SK-N-SH treated with all-trans-retinoic acid at 6 μM for 48 hours (cell line): ENCODE measurements at regions not wholly inside any gene's neighbourhood (a gene's known extent, or its start where the extent isn't known, plus 50 kb on each side); places are given as distances from the start of the nearest gene placed in this dataset.

Experiments
- ARNTL ChIP-seq: fragments of 450-650 bp; formaldehyde crosslinking; IDR thresholded peaks from 2 replicates; pipeline ENCODE4 v1.5.0; 2020; ENCODE audit warnings: low read depth, mild to moderate bottlenecking, moderate library complexity, borderline replicate concordance
- GLIS3 ChIP-seq: fragments of 250-450 bp; sonication (Bioruptor Pico); IDR thresholded peaks from 2 replicates; pipeline ENCODE4 v1.5.0; 2020; ENCODE audit warnings: mild to moderate bottlenecking, moderate library complexity
- ISL1 ChIP-seq: fragments of 250-450 bp; sonication (Bioruptor Pico); IDR thresholded peaks from 2 replicates; pipeline ENCODE4 v2.1.2; 2022; ENCODE audit warnings: mild to moderate bottlenecking, moderate library complexity
- POU6F1 ChIP-seq: fragments of 250-450 bp; sonication (Bioruptor Pico); IDR thresholded peaks from 2 replicates; pipeline ENCODE4 v1.8.0; 2021; ENCODE audit warnings: low read depth, mild to moderate bottlenecking, moderate library complexity, borderline replicate concordance
- TCF4 ChIP-seq: fragments of 250-450 bp; sonication (Bioruptor Pico); IDR thresholded peaks from 2 replicates; pipeline ENCODE4 v1.8.0; 2021; ENCODE audit warnings: mild to moderate bottlenecking, moderate library complexity, borderline replicate concordance

GRCh38 chr10:3995302-3996210 lies 210.5 kb upstream of the KLF6 start:
- TF ChIP-seq TCF4 (CRISPR knock-in tag), result no peak
- no peak for TF ChIP-seq ARNTL (CRISPR knock-in tag)
- TF ChIP-seq ISL1 (CRISPR knock-in tag), result no peak
- no peak for TF ChIP-seq GLIS3 (CRISPR knock-in tag)
- no peak for TF ChIP-seq POU6F1 (CRISPR knock-in tag)
